ENCODE measurements at regions not wholly inside any gene's neighbourhood (a gene's known extent, or its start where the extent isn't known, plus 50 kb on each side); places are given as distances from the start of the nearest gene placed in this dataset.

DNA sequence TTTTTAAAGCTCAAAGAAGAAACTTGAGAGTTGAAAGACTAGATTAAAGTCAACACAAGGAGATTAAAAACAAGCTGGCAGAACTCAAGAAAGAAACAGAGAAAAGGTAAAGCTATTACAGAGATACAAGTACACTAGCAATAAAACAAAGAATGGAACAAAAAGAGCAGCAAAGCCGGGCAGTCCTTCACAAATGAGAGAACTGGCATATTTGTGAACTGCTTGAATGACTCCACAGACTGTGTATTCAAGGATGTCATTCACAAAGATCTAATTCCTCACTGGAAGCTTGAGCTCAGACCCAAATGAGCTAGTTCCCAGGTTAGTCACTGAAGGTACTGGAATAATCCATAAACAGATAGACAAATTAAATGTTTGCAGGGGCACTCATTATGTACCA, 318.0 kb downstream of the MYCN start:
- 34% methylated on average over 1 of the region's 1 CpG for WGBS
- H3K4me3 ChIP-seq, result no peak overlapping the region
- H3K9me3 ChIP-seq, result no peaks in the 10 kb centered on the region
- H3K36me3 ChIP-seq, result no peaks in the 10 kb centered on the region
- H3K4me1 ChIP-seq (replicated peaks), result no peaks in the 10 kb centered on the region
- DNase-seq (ENCODE audit: low spot score), result no peak
- H3K27ac ChIP-seq, result no peak overlapping the region
- TF ChIP-seq POLR2A (IDR thresholded peaks at IDR 0.05), result no peak
- TF ChIP-seq, protein P1, sequence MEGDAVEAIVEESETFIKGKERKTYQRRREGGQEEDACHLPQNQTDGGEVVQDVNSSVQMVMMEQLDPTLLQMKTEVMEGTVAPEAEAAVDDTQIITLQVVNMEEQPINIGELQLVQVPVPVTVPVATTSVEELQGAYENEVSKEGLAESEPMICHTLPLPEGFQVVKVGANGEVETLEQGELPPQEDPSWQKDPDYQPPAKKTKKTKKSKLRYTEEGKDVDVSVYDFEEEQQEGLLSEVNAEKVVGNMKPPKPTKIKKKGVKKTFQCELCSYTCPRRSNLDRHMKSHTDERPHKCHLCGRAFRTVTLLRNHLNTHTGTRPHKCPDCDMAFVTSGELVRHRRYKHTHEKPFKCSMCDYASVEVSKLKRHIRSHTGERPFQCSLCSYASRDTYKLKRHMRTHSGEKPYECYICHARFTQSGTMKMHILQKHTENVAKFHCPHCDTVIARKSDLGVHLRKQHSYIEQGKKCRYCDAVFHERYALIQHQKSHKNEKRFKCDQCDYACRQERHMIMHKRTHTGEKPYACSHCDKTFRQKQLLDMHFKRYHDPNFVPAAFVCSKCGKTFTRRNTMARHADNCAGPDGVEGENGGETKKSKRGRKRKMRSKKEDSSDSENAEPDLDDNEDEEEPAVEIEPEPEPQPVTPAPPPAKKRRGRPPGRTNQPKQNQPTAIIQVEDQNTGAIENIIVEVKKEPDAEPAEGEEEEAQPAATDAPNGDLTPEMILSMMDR (IDR thresholded peaks at IDR 0.05), result no peak
- TF ChIP-seq POLR2AphosphoS5 (IDR thresholded peaks at IDR 0.05), result no peak
- intact Hi-C loops (cut with DNase I), result no loop called here
- no peaks in the 10 kb centered on the region for H3K27me3 ChIP-seq (replicated peaks; ENCODE audit: insufficient read depth)

DNA sequence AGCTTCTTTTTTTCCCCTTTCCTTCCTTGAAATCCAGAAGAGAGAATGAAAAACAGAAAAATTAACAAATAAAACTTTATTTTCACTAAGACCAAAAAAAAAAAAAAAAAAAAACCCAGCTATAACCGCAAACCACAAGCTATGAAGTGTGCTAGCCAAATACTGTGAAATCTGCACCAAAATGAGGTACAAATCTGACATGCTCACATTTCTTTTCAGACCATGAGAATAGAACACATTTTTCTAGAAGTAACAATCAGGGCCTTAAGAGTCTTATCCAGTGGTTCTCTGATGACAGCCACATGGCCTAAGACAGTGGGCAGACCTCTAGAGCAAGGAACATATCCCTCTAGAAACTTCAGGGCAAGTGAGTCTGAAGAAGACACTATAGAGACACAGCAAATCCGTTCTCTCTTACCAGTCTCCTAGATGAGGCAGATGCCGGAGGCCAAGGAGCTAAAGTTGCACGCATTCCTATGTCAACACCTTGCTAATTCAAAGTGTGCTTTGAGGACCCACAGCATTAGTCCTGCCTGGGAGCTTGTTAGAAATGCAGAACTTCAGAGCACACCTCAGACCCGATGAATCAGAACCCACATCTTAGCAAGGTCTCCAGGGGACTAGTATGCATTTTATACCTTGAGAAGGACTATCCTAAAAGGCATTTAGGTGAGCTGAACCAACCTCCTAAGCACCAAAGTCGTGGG, 317.1 kb downstream of the MYCN start:
- TF ChIP-seq POLR2A (IDR thresholded peaks at IDR 0.05) (no peak), POLR2AphosphoS5 (IDR thresholded peaks at IDR 0.05) (no peak)
- TF ChIP-seq, protein P1 (IDR thresholded peaks at IDR 0.05), result no peak
- no peaks in the 10 kb centered on the region for H3K27me3 ChIP-seq (replicated peaks; ENCODE audit: insufficient read depth)
- H3K4me1 ChIP-seq (replicated peaks), result no peaks in the 10 kb centered on the region
- no peak overlapping the region for H3K4me3 ChIP-seq
- no peak overlapping the region for H3K27ac ChIP-seq
- H3K36me3 ChIP-seq, result no peaks in the 10 kb centered on the region
- no peak for DNase-seq (ENCODE audit: low spot score)
- intact Hi-C loops (cut with DNase I), result no loop called here
- 84% methylated on average over 6 of the region's 6 CpGs for WGBS
- no peaks in the 10 kb centered on the region for H3K9me3 ChIP-seq

DNA sequence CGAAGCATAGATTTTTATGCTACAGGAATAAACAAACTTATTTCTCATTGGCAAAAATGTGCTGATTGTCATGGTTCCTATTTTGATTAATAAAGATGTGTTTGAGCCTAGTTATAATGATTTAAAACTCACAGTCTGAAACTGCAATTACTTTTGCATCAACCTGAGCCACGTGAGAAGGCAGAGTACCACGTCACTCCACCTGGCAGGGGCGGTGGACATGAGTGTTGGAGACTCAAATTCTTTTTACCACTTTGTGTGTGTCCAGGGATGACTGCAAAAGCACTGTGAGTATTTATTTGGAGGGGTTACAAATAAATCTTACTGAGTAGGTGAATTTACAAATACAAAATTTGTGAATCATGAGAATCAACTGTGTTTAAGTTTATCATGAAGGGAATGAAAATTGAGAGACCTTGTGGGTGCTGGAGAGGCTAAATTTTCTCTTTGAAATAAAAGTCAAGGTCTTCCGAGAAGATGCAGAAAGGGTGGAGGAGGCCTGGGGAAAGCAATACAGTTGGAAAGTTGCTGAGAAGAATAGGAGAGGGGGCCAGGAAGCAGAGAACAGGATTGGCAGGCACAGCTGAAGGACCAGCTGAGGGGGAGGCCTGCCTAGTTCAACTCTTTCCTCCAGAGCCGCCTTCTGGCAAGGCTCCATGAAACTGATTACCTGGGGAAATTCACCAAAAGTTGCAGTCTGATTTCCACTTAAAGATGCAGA, 316.4 kb downstream of the MYCN start:
- Histone ChIP-seq H3K27ac (no peak overlapping the region), H3K9me3 (no peaks in the 10 kb centered on the region), H3K27me3 (replicated peaks; ENCODE audit: insufficient read depth) (no peaks in the 10 kb centered on the region), H3K4me3 (no peak overlapping the region), H3K36me3 (no peaks in the 10 kb centered on the region), H3K4me1 (replicated peaks) (no peaks in the 10 kb centered on the region)
- TF ChIP-seq POLR2AphosphoS5 (IDR thresholded peaks at IDR 0.05) (no peak), POLR2A (IDR thresholded peaks at IDR 0.05) (no peak)
- TF ChIP-seq, protein P1 (IDR thresholded peaks at IDR 0.05), result no peak
- intact Hi-C loops (cut with DNase I), result no loop called here
- no peak for DNase-seq (ENCODE audit: low spot score)
- 90% methylated on average over 6 of the region's 6 CpGs for WGBS

DNA sequence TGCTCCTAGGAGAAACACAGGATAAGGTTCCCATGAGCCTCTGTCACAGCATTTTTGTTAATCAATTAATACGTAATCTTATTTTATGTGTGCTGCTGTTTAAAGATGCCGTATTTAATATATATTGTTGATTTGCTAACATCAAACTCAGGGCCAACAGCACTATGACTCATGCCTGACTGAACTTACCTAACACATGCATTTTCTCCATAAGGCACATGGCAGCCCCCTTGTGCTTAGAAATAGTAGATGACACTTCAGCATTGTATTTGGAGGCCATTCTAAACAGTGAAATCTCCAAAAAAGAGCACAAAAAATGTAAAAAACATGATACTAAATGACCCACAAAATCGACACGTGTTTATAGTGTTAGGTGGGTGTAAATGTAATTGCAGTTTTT, 314.8 kb downstream of the MYCN start:
- Histone ChIP-seq H3K36me3 (no peaks in the 10 kb centered on the region), H3K4me1 (replicated peaks) (no peaks in the 10 kb centered on the region), H3K4me3 (no peak overlapping the region), H3K9me3 (no peaks in the 10 kb centered on the region), H3K27ac (no peak overlapping the region), H3K27me3 (replicated peaks; ENCODE audit: insufficient read depth) (no peaks in the 10 kb centered on the region)
- DNase-seq (ENCODE audit: low spot score), result no peak
- no peak for TF ChIP-seq POLR2AphosphoS5 (IDR thresholded peaks at IDR 0.05)
- TF ChIP-seq, protein P1 (IDR thresholded peaks at IDR 0.05), result no peak
- intact Hi-C loops (cut with DNase I), result no loop called here
- WGBS, result 96% methylated on average over 4 of the region's 4 CpGs
